ENCODE measurements at regions not wholly inside any gene's neighbourhood (a gene's known extent, or its start where the extent isn't known, plus 50 kb on each side); places are given as distances from the start of the nearest gene placed in this dataset.
"Not testable (repeated sequence)": the region's sequence is repeated elsewhere in the genome, so short reads cannot be mapped to it uniquely, and the experiment has no call there.

GRCh38 chr6:37566950-37567349 lies 67.3 kb upstream of the CCDC167 start:
- no peak overlapping the region for H3K27ac ChIP-seq (ENCODE audit: insufficient read depth, low read length)

GRCh38 chr6:37566111-37566949 lies 66.6 kb upstream of the CCDC167 start:
- Histone ChIP-seq H3K4me2 (ENCODE audit: extremely low read depth, insufficient read depth, low read length) (peak overlapping the region; percentile 94), H3K36me3 (ENCODE audit: control insufficient read depth, insufficient read depth, low read length) (no peaks in the 10 kb centered on the region), H3K27ac (ENCODE audit: insufficient read depth, low read length) (no peak overlapping the region), H3K9me3 (ENCODE audit: control insufficient read depth, insufficient read depth, low read depth, low read length) (no peaks in the 10 kb centered on the region), H3K79me2 (ENCODE audit: control insufficient read depth, insufficient read depth, low read length) (no peaks in the 10 kb centered on the region), H3K9ac (ENCODE audit: insufficient read depth, low read length) (no peak overlapping the region), H3K4me3 (replicated peaks in 1 of 4; ENCODE audit: control extremely low read depth in 1 of 4, insufficient read depth in 1 of 4, low read depth in 3 of 4, low read length in 4 of 4) (peak overlapping the region; percentile 29 to 58 (median 34)), H3K27me3 (ENCODE audit: control insufficient read depth, insufficient read depth, low read length) (peaks cover 26% of the 10 kb centered on the region), H2AFZ (ENCODE audit: low read length) (peak overlapping the region; percentile 41), H3K4me1 (ENCODE audit: control insufficient read depth, extremely low read depth, insufficient read depth, low read length) (no peaks in the 10 kb centered on the region), H4K20me1 (ENCODE audit: control insufficient read depth, extremely low read depth, insufficient read depth, low read length) (no peaks in the 10 kb centered on the region)
- TF ChIP-seq EZH2 (IDR thresholded peaks at IDR 0.05; ENCODE audit: low read length, missing control alignments) (no peak), CTCF (conservative IDR thresholded peaks at IDR 0.05 in 1 of 2, IDR thresholded peaks at IDR 0.05 in 1 of 2; ENCODE audit: low read depth in 1 of 2, low read length in 2 of 2) (peak; percentile 72 to 79)
- peak; percentile 35 to 39 for DNase-seq (ENCODE audit: low read depth in 2 of 2)

More at GRCh38 chr6:37566950-37567349, 67.3 kb upstream of the CCDC167 start:
- no peak for DNase-seq (ENCODE audit: low read depth in 2 of 2)
- no peaks in the 10 kb centered on the region for H3K36me3 ChIP-seq (ENCODE audit: control insufficient read depth, insufficient read depth, low read length)
- no peak overlapping the region for H2AFZ ChIP-seq (ENCODE audit: low read length)
- no peak overlapping the region for H3K9ac ChIP-seq (ENCODE audit: insufficient read depth, low read length)
- no peaks in the 10 kb centered on the region for H4K20me1 ChIP-seq (ENCODE audit: control insufficient read depth, extremely low read depth, insufficient read depth, low read length)
- H3K9me3 ChIP-seq (ENCODE audit: control insufficient read depth, insufficient read depth, low read depth, low read length) = no peaks in the 10 kb centered on the region
- no peak overlapping the region for H3K4me2 ChIP-seq (ENCODE audit: extremely low read depth, insufficient read depth, low read length)
- no peak overlapping the region for H3K4me3 ChIP-seq (replicated peaks in 1 of 4; ENCODE audit: control extremely low read depth in 1 of 4, insufficient read depth in 1 of 4, low read depth in 3 of 4, low read length in 4 of 4)
- TF ChIP-seq CTCF (conservative IDR thresholded peaks at IDR 0.05 in 1 of 2, IDR thresholded peaks at IDR 0.05 in 1 of 2; ENCODE audit: low read depth in 1 of 2, low read length in 2 of 2) (no peak), EZH2 (IDR thresholded peaks at IDR 0.05; ENCODE audit: low read length, missing control alignments) (no peak)
- no peaks in the 10 kb centered on the region for H3K79me2 ChIP-seq (ENCODE audit: control insufficient read depth, insufficient read depth, low read length)
- H3K4me1 ChIP-seq (ENCODE audit: control insufficient read depth, extremely low read depth, insufficient read depth, low read length) = no peaks in the 10 kb centered on the region
- H3K27me3 ChIP-seq (ENCODE audit: control insufficient read depth, insufficient read depth, low read length) = peaks cover 29% of the 10 kb centered on the region

GRCh38 chr6:37565267-37566110 lies 65.8 kb upstream of the CCDC167 start:
- H3K9me3 ChIP-seq (ENCODE audit: control insufficient read depth, insufficient read depth, low read depth, low read length) = no peaks in the 10 kb centered on the region
- TF ChIP-seq CTCF (conservative IDR thresholded peaks at IDR 0.05 in 1 of 2, IDR thresholded peaks at IDR 0.05 in 1 of 2; ENCODE audit: low read depth in 1 of 2, low read length in 2 of 2) (no peak), EZH2 (IDR thresholded peaks at IDR 0.05; ENCODE audit: low read length, missing control alignments) (no peak)
- no peak overlapping the region for H3K27ac ChIP-seq (ENCODE audit: insufficient read depth, low read length)
- no peaks in the 10 kb centered on the region for H4K20me1 ChIP-seq (ENCODE audit: control insufficient read depth, extremely low read depth, insufficient read depth, low read length)
- peak overlapping the region; percentile 29 to 58 (median 34) for H3K4me3 ChIP-seq (replicated peaks in 1 of 4; ENCODE audit: control extremely low read depth in 1 of 4, insufficient read depth in 1 of 4, low read depth in 3 of 4, low read length in 4 of 4)
- DNase-seq (ENCODE audit: low read depth in 2 of 2) = peak in 1 of 2 donors; percentile 31
- H3K4me2 ChIP-seq (ENCODE audit: extremely low read depth, insufficient read depth, low read length) = peak overlapping the region; percentile 94
- H3K79me2 ChIP-seq (ENCODE audit: control insufficient read depth, insufficient read depth, low read length) = no peaks in the 10 kb centered on the region
- peak overlapping the region; percentile 41 for H2AFZ ChIP-seq (ENCODE audit: low read length)
- no peak overlapping the region for H3K9ac ChIP-seq (ENCODE audit: insufficient read depth, low read length)
- no peaks in the 10 kb centered on the region for H3K36me3 ChIP-seq (ENCODE audit: control insufficient read depth, insufficient read depth, low read length)
- H3K4me1 ChIP-seq (ENCODE audit: control insufficient read depth, extremely low read depth, insufficient read depth, low read length) = no peaks in the 10 kb centered on the region
- peaks cover 23% of the 10 kb centered on the region for H3K27me3 ChIP-seq (ENCODE audit: control insufficient read depth, insufficient read depth, low read length)

- not testable (repeated sequence) for H3K36me3 ChIP-seq (ENCODE audit: control insufficient read depth, insufficient read depth, low read length); H3K4me1 ChIP-seq (ENCODE audit: control insufficient read depth, extremely low read depth, insufficient read depth, low read length); H2AFZ ChIP-seq (ENCODE audit: low read length); H3K9me3 ChIP-seq (ENCODE audit: control insufficient read depth, insufficient read depth, low read depth, low read length); H3K4me2 ChIP-seq (ENCODE audit: extremely low read depth, insufficient read depth, low read length); H4K20me1 ChIP-seq (ENCODE audit: control insufficient read depth, extremely low read depth, insufficient read depth, low read length); H3K4me3 ChIP-seq (replicated peaks in 1 of 4; ENCODE audit: control extremely low read depth in 1 of 4, insufficient read depth in 1 of 4, low read depth in 3 of 4, low read length in 4 of 4); H3K79me2 ChIP-seq (ENCODE audit: control insufficient read depth, insufficient read depth, low read length); H3K27ac ChIP-seq (ENCODE audit: insufficient read depth, low read length); DNase-seq (ENCODE audit: low read depth in 2 of 2); H3K9ac ChIP-seq (ENCODE audit: insufficient read depth, low read length)
- H3K27me3 ChIP-seq (ENCODE audit: control insufficient read depth, insufficient read depth, low read length) = peaks cover 28% of the 10 kb centered on the region
These were observed 63.2 kb upstream of the CCDC167 start for GRCh38 chr6:37562926-37563288.

All from fibroblast of lung (primary cell).